Activated naive CD4-positive, alpha-beta T cell treated with anti-CD3 and anti-CD28 coated beads, Interleukin-2, amount 50 U/mL, for 72 hours (primary cell): ENCODE measurements at regions not wholly inside any gene's neighbourhood (a gene's known extent, or its start where the extent isn't known, plus 50 kb on each side); places are given as distances from the start of the nearest gene placed in this dataset.

Experiments
- ATAC-seq, 2 donors: fragments of 150-1000 bp; cut with Tn5 transposase; 2 replicates each; pipeline ENCODE4 v1.10.0; 2021; ENCODE audit warnings: mild to moderate bottlenecking in 2 of 2, moderate library complexity in 2 of 2
- DNase-seq, 2 donors: peaks; one replicate each; pipeline ENCODE4 v3.0.0; 2021 to 2022; ENCODE audit warnings: low spot score in 2 of 2
- H3K27ac Mint-ChIP-seq, 2 donors: one replicate each; pipeline ENCODE4 v1.8.0; 2022; ENCODE audit warnings: mild to moderate bottlenecking in 2 of 2, mixed read lengths in 2 of 2
- H3K36me3 Mint-ChIP-seq, 2 donors: one replicate each; pipeline ENCODE4 v1.8.0; 2022; ENCODE audit warnings: mixed read lengths in 2 of 2
- H3K9me3 Mint-ChIP-seq, 2 donors: one replicate each; pipeline ENCODE4 v1.8.0; 2022; ENCODE audit warnings: mixed read lengths in 2 of 2

DNA sequence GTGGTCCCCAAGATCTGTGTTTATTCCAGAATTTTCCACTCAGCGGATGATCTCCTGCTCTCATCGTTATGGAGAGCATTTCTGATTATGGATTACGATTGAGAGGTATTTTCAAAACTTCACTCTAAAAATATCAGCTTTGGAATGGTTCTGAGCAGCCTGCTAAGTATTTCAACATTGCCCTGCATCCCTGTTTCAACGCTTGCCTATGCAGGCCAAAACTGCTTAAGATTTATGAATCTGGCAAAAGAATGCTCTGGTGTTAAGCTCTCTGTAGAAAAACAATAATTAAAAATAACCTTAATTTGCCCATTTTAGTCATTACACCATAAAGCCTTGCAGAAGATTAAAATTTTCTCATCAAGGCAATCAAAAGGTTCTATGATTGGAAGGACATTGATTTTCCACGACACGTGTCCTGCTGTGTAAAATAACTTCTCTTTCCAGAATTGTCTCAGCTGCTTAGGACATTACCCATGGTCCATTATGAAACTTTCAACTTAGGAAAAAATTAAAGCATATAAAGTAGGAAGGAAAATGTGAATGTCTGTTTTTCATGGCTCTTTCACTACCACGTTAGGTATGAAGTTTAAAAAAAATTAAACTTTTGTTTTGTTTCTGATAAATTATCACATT lies 229.9 kb downstream of the ACKR3 start:
- DNase-seq: no peak
- no peaks in the 10 kb centered on the region for H3K36me3 Mint-ChIP-seq
- H3K9me3 Mint-ChIP-seq: no peaks in the 10 kb centered on the region
- no peak for ATAC-seq
- no peak overlapping the region for H3K27ac Mint-ChIP-seq

DNA sequence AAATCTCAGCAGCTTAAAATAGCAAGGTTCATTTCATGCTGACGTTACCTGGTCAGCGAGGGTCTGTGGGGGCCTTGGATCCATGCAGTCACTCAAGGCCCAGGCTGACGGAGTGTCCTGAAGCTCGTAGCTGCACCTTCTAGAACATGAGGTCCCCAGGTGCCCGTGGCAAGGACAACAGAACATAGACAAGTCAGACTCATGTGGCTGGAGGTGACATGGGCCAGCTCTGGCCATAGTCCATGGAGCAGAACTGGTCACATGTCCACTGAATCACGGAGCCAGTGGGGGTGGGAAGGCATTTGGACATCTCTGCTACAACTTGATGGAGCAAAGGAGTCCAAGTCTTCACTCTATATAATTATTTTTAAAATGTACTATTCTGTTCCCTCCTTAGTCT lies 233.2 kb downstream of the ACKR3 start:
- DNase-seq: no peak
- no peaks in the 10 kb centered on the region for H3K9me3 Mint-ChIP-seq
- no peak overlapping the region for H3K27ac Mint-ChIP-seq
- H3K36me3 Mint-ChIP-seq: peaks cover 2 to 6% of the 10 kb centered on the region in 2 donors
- ATAC-seq: no peak

DNA sequence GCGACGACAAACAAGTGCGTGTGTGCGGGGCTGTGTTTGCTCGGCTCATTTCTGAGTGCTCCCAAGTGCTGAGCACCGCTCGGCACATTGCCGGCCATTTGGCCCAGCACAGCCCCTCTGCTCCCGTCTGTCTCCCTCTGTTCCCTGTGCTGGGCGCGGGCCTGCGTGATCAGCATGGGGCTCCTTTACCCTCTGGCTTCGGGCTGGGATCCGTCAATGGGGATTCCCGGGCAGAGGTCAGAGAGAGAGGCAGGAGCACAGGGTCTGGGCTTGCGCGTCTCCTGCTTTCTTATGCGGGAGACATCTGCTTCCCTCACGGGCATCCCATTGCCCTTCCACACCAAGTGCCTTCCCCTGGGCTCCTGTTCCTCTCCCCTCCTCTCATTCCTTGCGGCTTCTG lies 234.0 kb downstream of the ACKR3 start:
- ATAC-seq: no peak
- no peak for DNase-seq
- Mint-ChIP-seq H3K9me3 (peaks cover 4% of the 10 kb centered on the region in 2 donors), H3K27ac (no peak overlapping the region), H3K36me3 (peaks cover 9 to 11% of the 10 kb centered on the region in 2 donors)

DNA sequence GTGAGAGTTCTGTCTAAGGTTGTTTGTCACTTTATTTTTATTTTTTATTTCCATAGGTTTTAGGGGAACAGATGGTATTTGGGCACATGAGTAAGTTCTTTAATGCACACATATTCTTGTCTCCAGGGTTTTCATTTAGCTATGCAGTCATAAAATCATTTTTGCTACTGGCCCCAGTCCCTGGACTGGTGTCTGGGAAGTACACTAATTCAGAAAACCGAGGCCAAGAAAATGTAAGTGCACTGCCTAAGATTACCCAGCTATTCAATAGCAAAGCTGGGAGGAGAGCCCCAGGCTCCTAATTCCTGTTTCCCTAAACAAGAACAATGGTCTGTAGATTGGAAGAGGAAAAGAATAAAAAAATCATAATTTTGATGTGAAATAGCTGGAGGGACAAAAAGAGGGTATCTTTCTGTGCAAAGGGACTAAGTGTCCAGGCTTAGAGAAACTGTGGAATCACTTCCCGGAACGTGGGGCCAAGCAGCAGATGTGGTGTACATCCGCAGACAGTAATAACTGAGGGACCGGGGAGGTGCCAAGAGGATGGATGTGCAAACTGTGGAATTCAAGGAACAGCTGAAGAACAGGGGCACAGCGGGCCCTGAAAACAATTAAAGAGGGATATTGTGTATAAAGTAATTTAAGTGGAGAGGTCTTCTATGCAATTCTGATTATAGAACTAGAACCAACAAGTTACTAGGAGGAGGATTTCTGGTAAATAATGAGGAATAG lies 236.3 kb downstream of the ACKR3 start:
- no peak for DNase-seq
- H3K9me3 Mint-ChIP-seq: peaks cover 10 to 12% of the 10 kb centered on the region in 2 donors
- peak overlapping the region in 1 of 2 donors; percentile 16 for H3K27ac Mint-ChIP-seq
- H3K36me3 Mint-ChIP-seq: peaks cover 11 to 18% of the 10 kb centered on the region in 2 donors
- ATAC-seq: no peak

DNA sequence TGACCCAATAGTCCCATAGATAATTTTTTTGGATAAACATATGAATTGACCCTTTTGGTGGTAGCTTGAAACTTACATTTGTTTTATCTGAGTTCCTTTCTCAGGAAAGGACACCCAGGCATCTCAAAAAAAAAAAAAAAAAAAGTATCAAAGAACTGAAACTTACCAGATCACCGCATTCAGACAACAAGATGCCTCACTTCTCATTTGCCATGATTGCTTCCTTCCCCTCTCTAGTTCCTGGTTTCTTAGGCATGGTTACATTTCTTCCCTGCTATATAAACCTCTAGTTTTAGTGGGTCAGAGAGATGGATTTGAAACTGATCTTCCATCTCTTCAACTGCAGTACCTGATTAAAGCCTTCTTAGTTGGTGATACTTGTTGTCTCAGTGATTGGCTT lies 240.1 kb downstream of the ACKR3 start:
- H3K9me3 Mint-ChIP-seq: peaks cover 10 to 12% of the 10 kb centered on the region in 2 donors
- no peak for DNase-seq
- H3K27ac Mint-ChIP-seq: no peak overlapping the region
- peaks cover 11 to 18% of the 10 kb centered on the region in 2 donors for H3K36me3 Mint-ChIP-seq
- no peak for ATAC-seq

DNA sequence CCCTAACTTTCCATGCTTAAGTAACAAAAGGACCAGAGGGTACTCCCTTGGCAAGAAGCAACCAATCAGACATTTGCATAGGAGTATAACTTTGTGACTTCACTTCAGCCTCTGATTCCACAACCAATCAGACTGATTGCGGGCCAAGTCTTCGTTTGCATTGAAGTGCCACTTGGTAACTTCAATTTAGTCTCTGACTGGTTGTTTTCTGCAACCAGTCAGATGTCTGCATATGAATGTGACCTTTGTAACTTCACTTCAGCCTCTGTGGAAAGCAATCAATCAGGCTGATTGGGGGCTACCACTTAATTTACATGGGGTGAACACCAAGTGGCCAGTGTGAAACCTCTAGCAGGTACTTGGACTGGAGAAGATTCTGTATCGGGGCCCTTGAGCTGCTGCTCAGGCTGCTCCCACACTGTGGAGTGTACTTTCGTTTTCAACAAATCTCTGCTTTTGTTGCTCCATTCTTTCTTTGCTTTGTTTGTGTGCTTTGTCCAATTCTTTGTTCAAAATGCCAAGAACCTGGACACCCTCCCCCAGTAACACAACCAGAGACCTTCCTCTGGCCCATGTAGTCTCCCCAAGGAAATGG lies 241.5 kb downstream of the ACKR3 start:
- no peak overlapping the region for H3K27ac Mint-ChIP-seq
- peaks cover 10 to 12% of the 10 kb centered on the region in 2 donors for H3K9me3 Mint-ChIP-seq
- no peak for DNase-seq
- H3K36me3 Mint-ChIP-seq: peaks cover 11 to 13% of the 10 kb centered on the region in 2 donors
- no peak for ATAC-seq

DNA sequence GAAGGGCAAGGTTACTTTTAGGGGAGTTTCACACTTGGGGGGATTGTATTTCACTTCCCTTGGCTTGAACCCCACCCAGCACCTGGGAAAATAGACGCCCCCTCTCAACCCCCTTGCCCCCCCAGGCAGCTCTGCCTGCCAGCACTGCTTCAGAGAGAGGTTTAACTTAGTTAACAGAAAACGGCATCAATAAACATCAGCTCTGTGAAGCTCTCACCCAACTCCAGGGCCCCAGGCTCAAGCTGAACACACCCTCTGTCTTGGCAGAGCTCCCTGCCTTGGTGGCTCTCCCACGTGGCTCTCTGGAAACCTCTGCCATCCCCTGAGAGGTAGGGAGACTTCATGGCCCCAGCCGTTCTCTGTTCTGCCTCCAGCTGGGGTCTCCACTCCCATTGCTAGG lies 244.1 kb downstream of the ACKR3 start:
- ATAC-seq: no peak
- no peak for DNase-seq
- Mint-ChIP-seq H3K27ac (no peak overlapping the region), H3K36me3 (peaks cover 0 to 6% of the 10 kb centered on the region in 2 donors), H3K9me3 (peaks cover 5 to 7% of the 10 kb centered on the region in 2 donors)

DNA sequence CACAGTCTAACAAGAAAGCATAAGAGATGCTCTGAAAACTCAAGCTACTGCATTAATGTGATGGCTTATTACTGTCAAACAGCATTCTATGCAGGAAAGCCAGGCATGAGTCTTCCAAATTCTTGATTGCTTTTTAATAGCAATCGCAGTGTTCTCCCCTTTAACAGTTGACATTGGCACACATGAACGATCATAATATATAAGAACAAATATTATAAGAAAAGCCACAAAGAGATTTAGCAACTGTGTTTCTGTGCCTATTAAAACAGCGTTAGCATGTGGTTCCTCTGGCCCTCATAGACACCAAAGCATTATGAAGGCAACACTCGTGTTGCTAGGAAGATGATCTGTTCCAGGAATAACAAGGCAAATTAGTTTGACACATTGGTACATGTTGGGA lies 245.0 kb downstream of the ACKR3 start:
- H3K27ac Mint-ChIP-seq: no peak overlapping the region
- ATAC-seq (no peak), DNase-seq (no peak)
- peaks cover 0 to 6% of the 10 kb centered on the region in 2 donors for H3K36me3 Mint-ChIP-seq
- H3K9me3 Mint-ChIP-seq: peaks cover 3 to 4% of the 10 kb centered on the region in 2 donors

DNA sequence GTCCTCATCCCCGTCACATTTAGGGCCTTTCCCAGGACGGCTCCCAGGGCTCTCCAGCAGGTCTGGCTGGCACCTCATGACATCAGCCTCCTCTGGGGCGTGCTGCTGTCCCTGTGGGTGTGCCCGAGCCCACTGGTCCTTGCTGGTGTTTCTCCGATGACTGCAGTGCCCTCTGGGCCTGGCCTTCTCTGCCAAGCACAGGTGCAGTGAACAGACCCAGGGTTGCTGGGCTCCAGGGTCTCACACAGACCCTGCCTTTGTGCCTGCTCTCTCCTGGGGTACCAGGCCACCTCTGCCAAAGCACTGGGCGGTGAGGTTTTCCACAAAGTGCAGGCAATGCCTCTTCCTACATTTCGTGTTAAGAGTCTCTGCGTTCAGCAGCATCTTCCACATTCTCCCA lies 246.1 kb downstream of the ACKR3 start:
- no peak overlapping the region for H3K27ac Mint-ChIP-seq
- no peak for DNase-seq
- ATAC-seq: no peak
- H3K36me3 Mint-ChIP-seq: no peaks in the 10 kb centered on the region
- no peaks in the 10 kb centered on the region for H3K9me3 Mint-ChIP-seq

DNA sequence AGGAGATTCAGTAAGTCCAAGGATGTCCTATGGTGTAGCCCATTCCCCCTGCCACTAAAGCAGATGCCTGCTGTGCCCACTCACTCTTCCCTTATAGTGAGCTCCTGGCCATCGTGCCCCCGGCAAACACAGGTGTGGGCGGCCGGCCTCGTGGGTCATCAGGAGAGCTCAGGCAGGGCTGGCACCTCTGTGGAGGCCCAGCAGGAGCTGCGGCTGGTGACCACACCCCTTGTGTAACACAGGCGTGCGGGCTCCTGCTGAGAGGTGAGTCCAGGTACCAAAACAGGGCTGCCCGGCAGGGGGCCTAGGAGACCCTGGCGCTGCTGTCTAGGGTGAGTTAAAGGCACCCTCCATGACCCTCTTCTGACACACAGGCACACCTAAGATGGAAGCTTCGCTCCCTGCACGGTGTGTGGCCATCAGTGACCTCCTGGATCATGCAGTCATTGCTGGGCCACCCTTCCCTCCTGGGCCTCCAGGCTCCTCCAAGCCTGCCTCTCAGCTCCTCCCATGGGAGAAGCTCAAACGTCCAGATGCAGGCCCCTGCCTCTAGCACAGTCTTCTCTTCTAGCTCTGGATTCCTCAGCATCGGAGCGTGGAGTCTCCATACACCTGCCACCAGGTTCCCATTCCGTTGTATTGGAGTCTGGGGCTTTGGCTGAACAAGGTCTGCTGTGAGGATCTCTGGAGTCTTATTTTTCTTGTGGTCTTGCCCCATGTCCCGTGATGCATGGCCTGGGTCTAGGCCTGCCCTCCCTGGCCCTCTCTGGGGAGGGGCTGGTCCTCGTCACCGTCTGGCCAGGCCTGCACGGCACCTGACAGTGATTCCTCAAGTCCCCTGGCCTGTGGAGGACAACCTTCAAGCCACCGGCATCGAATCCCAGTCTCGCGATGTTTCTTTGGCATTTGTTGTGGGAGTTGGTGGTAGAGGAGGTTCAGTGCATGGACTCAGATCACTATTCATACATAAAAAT lies 246.9 kb downstream of the ACKR3 start:
- ATAC-seq: no peak
- no peaks in the 10 kb centered on the region for H3K9me3 Mint-ChIP-seq
- no peak for DNase-seq
- no peaks in the 10 kb centered on the region for H3K36me3 Mint-ChIP-seq
- no peak overlapping the region for H3K27ac Mint-ChIP-seq

DNA sequence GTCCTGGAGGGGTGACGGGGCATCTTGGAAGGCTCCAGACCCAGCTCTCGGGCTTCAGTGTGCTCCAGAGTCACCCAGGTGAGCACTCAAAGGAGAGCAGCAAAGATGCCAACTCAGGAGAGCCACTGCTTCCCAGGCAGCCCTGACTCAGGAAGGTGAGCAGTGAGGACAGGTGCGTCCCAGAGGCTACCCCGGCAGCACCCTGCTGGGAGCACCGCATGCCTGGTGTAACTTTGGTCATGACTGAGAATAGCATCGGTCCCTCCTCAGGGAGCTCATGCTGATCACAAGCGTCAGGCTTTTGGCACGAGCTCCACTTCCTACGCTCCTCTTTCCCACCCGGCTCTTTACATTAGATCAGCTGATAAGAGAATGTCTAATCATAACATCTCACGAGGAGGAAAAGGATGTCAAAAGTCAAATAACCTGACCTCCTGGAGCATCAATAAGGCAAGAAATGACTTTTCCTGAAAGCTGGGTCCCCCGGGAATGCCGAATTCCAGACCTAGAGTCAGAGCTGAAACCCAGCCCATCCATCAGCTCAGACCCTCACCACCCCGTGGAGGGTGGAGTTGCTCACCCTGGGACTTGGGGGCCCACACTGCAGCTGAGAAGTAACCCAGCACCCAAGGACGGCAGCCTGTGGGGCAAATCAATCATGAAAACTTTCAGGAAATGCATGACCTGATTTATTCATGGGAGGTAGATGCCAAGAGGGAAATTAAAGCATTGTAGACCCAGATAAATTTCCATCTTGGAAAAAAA lies 248.8 kb downstream of the ACKR3 start:
- H3K36me3 Mint-ChIP-seq: peaks cover 0 to 4% of the 10 kb centered on the region in 2 donors
- peaks cover 5% of the 10 kb centered on the region in 2 donors for H3K9me3 Mint-ChIP-seq
- ATAC-seq (no peak), DNase-seq (no peak)
- no peak overlapping the region for H3K27ac Mint-ChIP-seq

DNA sequence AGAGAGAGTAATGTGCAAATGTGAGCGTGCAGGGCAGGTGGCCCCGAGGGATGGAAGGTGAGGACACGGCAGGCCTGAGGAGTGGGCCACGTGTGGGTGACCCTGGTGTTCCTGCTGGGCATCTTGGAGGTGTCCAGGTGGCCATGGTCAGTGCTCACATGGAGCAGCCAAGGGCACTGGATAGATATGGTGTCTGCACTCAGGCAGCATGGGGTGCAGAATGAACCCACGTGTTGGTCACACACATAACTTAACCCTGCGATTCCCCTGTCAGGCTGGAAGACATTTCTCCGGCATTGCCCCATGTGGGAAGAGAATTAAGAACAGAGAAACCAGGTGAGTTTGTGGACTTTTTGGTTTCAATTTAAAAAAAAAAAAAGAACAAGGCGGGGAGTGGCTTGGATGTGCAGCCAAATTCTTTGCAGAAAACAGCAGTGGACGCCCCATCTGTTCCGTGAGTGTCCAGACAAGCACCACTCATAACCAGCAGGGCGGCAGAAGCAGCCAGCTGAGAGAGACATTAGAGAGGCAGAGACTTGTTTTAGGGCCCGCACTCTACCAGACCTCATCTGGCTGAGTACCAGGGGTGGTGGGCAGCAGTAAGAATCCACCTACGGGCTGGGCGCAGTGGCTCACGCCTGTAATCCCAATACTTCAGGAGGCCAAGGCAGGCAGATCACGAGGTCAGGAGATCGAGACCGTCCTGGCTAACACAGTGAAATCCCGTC lies 249.8 kb downstream of the ACKR3 start:
- DNase-seq (no peak), ATAC-seq (no peak)
- peaks cover 5% of the 10 kb centered on the region in 2 donors for H3K9me3 Mint-ChIP-seq
- H3K36me3 Mint-ChIP-seq: peaks cover 0 to 4% of the 10 kb centered on the region in 2 donors
- H3K27ac Mint-ChIP-seq: peak overlapping the region in 1 of 2 donors; percentile 77

DNA sequence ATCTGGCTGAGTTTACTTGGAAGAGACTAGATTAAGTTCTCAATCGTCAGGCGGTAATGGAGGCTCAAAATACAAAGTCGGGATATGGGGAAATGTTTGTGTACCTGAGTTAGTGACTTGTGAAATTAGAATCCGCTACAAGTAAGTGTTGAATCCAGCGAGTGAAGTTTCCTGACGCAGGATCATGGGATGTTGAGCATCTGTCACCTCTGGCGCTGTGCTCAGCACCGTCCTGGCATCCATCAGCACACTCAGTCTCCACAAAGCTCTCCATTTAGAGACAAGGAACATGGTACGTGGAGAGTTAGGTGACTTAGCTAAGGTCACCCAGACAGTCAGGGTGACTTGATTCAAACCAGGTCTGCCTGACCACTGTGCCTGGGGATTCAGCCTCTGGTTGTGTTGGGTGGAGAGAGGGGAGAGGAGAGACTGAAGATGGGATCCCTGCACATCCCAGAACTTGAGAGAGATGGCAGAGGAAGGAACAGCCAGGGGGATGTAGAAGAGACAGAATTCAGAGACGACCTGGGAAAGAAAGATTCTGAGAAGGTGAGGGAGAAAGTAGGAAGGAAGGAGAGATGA lies 251.2 kb downstream of the ACKR3 start:
- no peak overlapping the region for H3K27ac Mint-ChIP-seq
- DNase-seq (no peak), ATAC-seq (no peak)
- peaks cover 5% of the 10 kb centered on the region in 2 donors for H3K9me3 Mint-ChIP-seq
- peaks cover 0 to 4% of the 10 kb centered on the region in 2 donors for H3K36me3 Mint-ChIP-seq

DNA sequence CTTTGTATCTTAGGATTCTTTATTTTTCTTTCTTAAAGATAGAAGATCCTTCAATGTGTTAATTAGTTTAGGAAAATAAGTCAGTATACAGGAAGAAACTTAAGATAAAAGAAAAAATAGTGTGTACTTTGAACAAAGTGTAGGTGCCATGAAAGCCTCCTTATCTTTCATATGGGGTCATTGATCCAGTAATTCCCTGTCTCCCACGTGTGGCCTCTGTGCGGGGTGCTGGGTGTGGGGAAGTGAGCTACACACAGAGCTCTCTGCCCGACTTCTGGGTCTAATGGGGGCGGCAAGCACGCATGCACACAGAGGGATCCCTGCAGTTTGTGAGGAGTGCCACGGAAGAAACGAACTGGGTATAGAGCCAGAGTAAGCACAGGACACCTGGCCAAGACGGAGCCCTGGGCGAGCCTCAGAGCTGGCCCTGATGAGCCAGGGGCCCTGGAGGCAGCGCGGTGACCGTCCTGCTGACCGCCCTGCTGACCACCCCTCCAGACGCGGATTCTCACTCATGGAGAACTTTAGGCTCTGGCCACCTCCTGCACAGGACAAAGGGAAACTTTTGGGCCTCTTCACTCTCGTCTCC lies 253.5 kb downstream of the ACKR3 start:
- ATAC-seq (no peak), DNase-seq (no peak)
- peaks cover 5% of the 10 kb centered on the region in 2 donors for H3K9me3 Mint-ChIP-seq
- peaks cover 0 to 4% of the 10 kb centered on the region in 2 donors for H3K36me3 Mint-ChIP-seq
- no peak overlapping the region for H3K27ac Mint-ChIP-seq

DNA sequence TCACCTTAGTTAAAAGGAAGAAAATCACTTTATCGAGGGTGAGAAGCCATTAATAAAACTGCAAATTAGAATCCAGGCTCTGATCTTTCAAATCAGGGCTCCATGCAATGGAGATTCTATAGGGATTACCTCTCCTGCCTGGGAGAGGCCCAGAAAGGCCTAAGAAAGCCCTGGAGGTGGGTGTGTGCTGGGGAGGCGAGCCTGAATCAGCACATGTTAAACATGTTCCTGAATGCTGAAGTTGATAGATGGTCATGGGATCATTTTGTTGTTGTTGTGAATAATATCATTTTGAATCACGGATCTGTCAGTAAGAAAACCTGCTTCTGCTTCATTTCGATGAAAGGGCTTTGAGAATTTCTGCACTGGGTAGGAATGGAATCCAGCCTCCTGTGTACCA lies 254.3 kb downstream of the ACKR3 start:
- Mint-ChIP-seq H3K9me3 (peaks cover 5% of the 10 kb centered on the region in 2 donors), H3K36me3 (peaks cover 0 to 4% of the 10 kb centered on the region in 2 donors)

More for the DNA sequence above, 254.3 kb downstream of the ACKR3 start:
- no peak for ATAC-seq
- no peak for DNase-seq
- H3K27ac Mint-ChIP-seq: no peak overlapping the region
